H1 (cell line): ENCODE measurements at regions not wholly inside any gene's neighbourhood (a gene's known extent, or its start where the extent isn't known, plus 50 kb on each side); places are given as distances from the start of the nearest gene placed in this dataset.

ENCODE experiments used
- BACH1 ChIP-seq: IDR thresholded peaks from 2 replicates; pipeline ENCODE4 v1.6.1; 2012; ENCODE audit warnings: low read length, improper control_type of control experiment
- CHD1 ChIP-seq: IDR thresholded peaks from 2 replicates; pipeline ENCODE4 v1.6.1; 2012; ENCODE audit warnings: low read depth, low read length, improper control_type of control experiment
- CHD2 ChIP-seq: IDR thresholded peaks from 2 replicates; pipeline ENCODE4 v1.6.1; 2012; ENCODE audit warnings: low read length, improper control_type of control experiment
- CTBP2 ChIP-seq: IDR thresholded peaks from 2 replicates; pipeline ENCODE4 v1.7.0; 2011; ENCODE audit warnings: borderline replicate concordance, mild to moderate bottlenecking, moderate library complexity, mixed read lengths, low read length; ENCODE audit not compliant: insufficient read depth, insufficient read length
- JUN ChIP-seq: IDR thresholded peaks from 2 replicates; pipeline ENCODE4 v1.6.1; 2011; ENCODE audit warnings: low read depth, mild to moderate bottlenecking, improper control_type of control experiment, low read length
- KDM1A ChIP-seq: fragments of 200-600, 300-600 bp; sonication (generic); IDR thresholded peaks from 2 replicates; pipeline ENCODE4 v1.7.1; 2016; ENCODE audit warnings: mild to moderate bottlenecking, low read length, borderline replicate concordance
- PHF8 ChIP-seq: fragments of 200-600 bp; sonication (generic); conservative IDR thresholded peaks from 2 replicates; pipeline ENCODE4 v1.7.1; 2012; ENCODE audit warnings: low read depth, mild to moderate bottlenecking, inconsistent platforms, low read length, moderate library complexity
- POU5F1 ChIP-seq: IDR thresholded peaks from 2 replicates; pipeline ENCODE4 v1.6.1; 2011; ENCODE audit warnings: low read depth, mild to moderate bottlenecking, low read length, moderate library complexity
- RBBP5 ChIP-seq: IDR thresholded peaks from 2 replicates; pipeline ENCODE4 v1.7.1; 2012; ENCODE audit warnings: low read depth, mild to moderate bottlenecking, inconsistent platforms, low read length, moderate library complexity, borderline replicate concordance
- SIX5 ChIP-seq: IDR thresholded peaks from 2 replicates; pipeline ENCODE4 v1.6.1; 2011; ENCODE audit warnings: mild to moderate bottlenecking, low read depth, low read length
- SP2 ChIP-seq: IDR thresholded peaks from 2 replicates; pipeline ENCODE4 v1.6.1; 2012; ENCODE audit warnings: mild to moderate bottlenecking, low read length, inconsistent platforms
- ZNF274 ChIP-seq: IDR thresholded peaks from 2 replicates; pipeline ENCODE4 v1.7.0; 2012; ENCODE audit warnings: low read length, borderline replicate concordance; ENCODE audit errors: extremely low read depth
- TF ChIP-seq, protein P1 (sequence below): fragments of 300-600 bp; sonication (generic); IDR thresholded peaks from 2 replicates; pipeline ENCODE4 v1.7.1; 2012; ENCODE audit warnings: low read length, moderate library complexity, mild to moderate bottlenecking, inconsistent platforms; ENCODE audit not compliant: insufficient replicate concordance

- TF ChIP-seq, protein P1, sequence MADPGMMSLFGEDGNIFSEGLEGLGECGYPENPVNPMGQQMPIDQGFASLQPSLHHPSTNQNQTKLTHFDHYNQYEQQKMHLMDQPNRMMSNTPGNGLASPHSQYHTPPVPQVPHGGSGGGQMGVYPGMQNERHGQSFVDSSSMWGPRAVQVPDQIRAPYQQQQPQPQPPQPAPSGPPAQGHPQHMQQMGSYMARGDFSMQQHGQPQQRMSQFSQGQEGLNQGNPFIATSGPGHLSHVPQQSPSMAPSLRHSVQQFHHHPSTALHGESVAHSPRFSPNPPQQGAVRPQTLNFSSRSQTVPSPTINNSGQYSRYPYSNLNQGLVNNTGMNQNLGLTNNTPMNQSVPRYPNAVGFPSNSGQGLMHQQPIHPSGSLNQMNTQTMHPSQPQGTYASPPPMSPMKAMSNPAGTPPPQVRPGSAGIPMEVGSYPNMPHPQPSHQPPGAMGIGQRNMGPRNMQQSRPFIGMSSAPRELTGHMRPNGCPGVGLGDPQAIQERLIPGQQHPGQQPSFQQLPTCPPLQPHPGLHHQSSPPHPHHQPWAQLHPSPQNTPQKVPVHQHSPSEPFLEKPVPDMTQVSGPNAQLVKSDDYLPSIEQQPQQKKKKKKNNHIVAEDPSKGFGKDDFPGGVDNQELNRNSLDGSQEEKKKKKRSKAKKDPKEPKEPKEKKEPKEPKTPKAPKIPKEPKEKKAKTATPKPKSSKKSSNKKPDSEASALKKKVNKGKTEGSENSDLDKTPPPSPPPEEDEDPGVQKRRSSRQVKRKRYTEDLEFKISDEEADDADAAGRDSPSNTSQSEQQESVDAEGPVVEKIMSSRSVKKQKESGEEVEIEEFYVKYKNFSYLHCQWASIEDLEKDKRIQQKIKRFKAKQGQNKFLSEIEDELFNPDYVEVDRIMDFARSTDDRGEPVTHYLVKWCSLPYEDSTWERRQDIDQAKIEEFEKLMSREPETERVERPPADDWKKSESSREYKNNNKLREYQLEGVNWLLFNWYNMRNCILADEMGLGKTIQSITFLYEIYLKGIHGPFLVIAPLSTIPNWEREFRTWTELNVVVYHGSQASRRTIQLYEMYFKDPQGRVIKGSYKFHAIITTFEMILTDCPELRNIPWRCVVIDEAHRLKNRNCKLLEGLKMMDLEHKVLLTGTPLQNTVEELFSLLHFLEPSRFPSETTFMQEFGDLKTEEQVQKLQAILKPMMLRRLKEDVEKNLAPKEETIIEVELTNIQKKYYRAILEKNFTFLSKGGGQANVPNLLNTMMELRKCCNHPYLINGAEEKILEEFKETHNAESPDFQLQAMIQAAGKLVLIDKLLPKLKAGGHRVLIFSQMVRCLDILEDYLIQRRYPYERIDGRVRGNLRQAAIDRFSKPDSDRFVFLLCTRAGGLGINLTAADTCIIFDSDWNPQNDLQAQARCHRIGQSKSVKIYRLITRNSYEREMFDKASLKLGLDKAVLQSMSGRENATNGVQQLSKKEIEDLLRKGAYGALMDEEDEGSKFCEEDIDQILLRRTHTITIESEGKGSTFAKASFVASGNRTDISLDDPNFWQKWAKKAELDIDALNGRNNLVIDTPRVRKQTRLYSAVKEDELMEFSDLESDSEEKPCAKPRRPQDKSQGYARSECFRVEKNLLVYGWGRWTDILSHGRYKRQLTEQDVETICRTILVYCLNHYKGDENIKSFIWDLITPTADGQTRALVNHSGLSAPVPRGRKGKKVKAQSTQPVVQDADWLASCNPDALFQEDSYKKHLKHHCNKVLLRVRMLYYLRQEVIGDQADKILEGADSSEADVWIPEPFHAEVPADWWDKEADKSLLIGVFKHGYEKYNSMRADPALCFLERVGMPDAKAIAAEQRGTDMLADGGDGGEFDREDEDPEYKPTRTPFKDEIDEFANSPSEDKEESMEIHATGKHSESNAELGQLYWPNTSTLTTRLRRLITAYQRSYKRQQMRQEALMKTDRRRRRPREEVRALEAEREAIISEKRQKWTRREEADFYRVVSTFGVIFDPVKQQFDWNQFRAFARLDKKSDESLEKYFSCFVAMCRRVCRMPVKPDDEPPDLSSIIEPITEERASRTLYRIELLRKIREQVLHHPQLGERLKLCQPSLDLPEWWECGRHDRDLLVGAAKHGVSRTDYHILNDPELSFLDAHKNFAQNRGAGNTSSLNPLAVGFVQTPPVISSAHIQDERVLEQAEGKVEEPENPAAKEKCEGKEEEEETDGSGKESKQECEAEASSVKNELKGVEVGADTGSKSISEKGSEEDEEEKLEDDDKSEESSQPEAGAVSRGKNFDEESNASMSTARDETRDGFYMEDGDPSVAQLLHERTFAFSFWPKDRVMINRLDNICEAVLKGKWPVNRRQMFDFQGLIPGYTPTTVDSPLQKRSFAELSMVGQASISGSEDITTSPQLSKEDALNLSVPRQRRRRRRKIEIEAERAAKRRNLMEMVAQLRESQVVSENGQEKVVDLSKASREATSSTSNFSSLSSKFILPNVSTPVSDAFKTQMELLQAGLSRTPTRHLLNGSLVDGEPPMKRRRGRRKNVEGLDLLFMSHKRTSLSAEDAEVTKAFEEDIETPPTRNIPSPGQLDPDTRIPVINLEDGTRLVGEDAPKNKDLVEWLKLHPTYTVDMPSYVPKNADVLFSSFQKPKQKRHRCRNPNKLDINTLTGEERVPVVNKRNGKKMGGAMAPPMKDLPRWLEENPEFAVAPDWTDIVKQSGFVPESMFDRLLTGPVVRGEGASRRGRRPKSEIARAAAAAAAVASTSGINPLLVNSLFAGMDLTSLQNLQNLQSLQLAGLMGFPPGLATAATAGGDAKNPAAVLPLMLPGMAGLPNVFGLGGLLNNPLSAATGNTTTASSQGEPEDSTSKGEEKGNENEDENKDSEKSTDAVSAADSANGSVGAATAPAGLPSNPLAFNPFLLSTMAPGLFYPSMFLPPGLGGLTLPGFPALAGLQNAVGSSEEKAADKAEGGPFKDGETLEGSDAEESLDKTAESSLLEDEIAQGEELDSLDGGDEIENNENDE = no peak
- TF ChIP-seq CHD1 (no peak), RBBP5 (no peak), JUN (no peak), BACH1 (no peak), KDM1A (no peak), SP2 (no peak), PHF8 (no peak), POU5F1 (no peak), CHD2 (no peak), ZNF274 (no peak), SIX5 (no peak), CTBP2 (no peak)
Observed at GRCh38 chr20:63120808-63121090, 95.2 kb downstream of the YTHDF1 start (continued).
